OCI-LY1 (cell line): ENCODE measurements at regions not wholly inside any gene's neighbourhood (a gene's known extent, or its start where the extent isn't known, plus 50 kb on each side); places are given as distances from the start of the nearest gene placed in this dataset.
A peak's percentile ranks its signal among the peaks of the same experiment; 100 is the strongest.

ENCODE experiments used
- H2AFZ ChIP-seq: fragments of 200-600 bp; sonication (generic), shearing (Covaris generic); 2 replicates; pipeline ENCODE4 v1.6.0; 2014; ENCODE audit warnings: antibody characterized with exemption, mild to moderate bottlenecking, low read length
- H3F3A ChIP-seq: fragments of 200-600 bp; sonication (generic), shearing (Covaris generic); 2 replicates; pipeline ENCODE4 v1.6.0; 2014; ENCODE audit warnings: mild to moderate bottlenecking, antibody characterized with exemption, low read length, moderate library complexity; ENCODE audit not compliant: insufficient read depth
- H3K27ac ChIP-seq: fragments of 200-600 bp; sonication (generic); 2 replicates; pipeline ENCODE4 v1.5.1; 2014; ENCODE audit warnings: low read length, mixed run types, mild to moderate bottlenecking, low read depth; ENCODE audit not compliant: poor library complexity, severe bottlenecking
- H3K27me3 ChIP-seq: fragments of 200-600 bp; sonication (generic); 2 replicates; pipeline ENCODE4 v1.6.0; 2014; ENCODE audit warnings: antibody characterized with exemption, mild to moderate bottlenecking, low read length, moderate library complexity; ENCODE audit not compliant: insufficient read depth
- H3K36me3 ChIP-seq: fragments of 200-600 bp; sonication (generic); 2 replicates; pipeline ENCODE4 v1.6.1; 2014; ENCODE audit warnings: mild to moderate bottlenecking, antibody characterized with exemption, low read length, moderate library complexity, mixed read lengths; ENCODE audit not compliant: insufficient read depth
- H3K4me1 ChIP-seq: fragments of 200-600 bp; sonication (generic); 2 replicates; pipeline ENCODE4 v1.5.1; 2014; ENCODE audit warnings: mild to moderate bottlenecking, low read length, moderate library complexity; ENCODE audit not compliant: insufficient read depth, severe bottlenecking
- H3K4me2 ChIP-seq: fragments of 200-600 bp; sonication (generic), shearing (Covaris generic); 2 replicates; pipeline ENCODE4 v1.6.1; 2014; ENCODE audit warnings: low read length
- H3K4me3 ChIP-seq: fragments of 200-600 bp; sonication (generic); 2 replicates; pipeline ENCODE4 v1.5.1; 2014; ENCODE audit warnings: low read length, low read depth, mild to moderate bottlenecking, mixed read lengths; ENCODE audit not compliant: poor library complexity, severe bottlenecking
- H3K79me2 ChIP-seq: fragments of 200-600 bp; shearing (Covaris generic); 2 replicates; pipeline ENCODE4 v1.6.1; 2016; ENCODE audit warnings: mixed run types, low read length, mixed read lengths; ENCODE audit not compliant: insufficient read depth
- H3K9ac ChIP-seq: fragments of 200-600 bp; sonication (generic), shearing (Covaris generic); 2 replicates; pipeline ENCODE4 v1.6.1; 2014; ENCODE audit warnings: mild to moderate bottlenecking, low read length, mixed read lengths
- H3K9me2 ChIP-seq: fragments of 200-600 bp; sonication (generic), shearing (Covaris generic); 2 replicates; pipeline ENCODE4 v1.6.1; 2014; ENCODE audit warnings: low read depth, mild to moderate bottlenecking, low read length, mixed read lengths
- H3K9me3 ChIP-seq: fragments of 200-600 bp; shearing (Covaris generic); 2 replicates; pipeline ENCODE4 v1.6.1; 2014; ENCODE audit warnings: low read length, mixed read lengths
- H4K20me1 ChIP-seq: fragments of 200-600 bp; sonication (generic), shearing (Covaris generic); 2 replicates; pipeline ENCODE4 v1.6.0; 2016; ENCODE audit warnings: mild to moderate bottlenecking, low read length; ENCODE audit not compliant: insufficient read depth
- CTCF ChIP-seq: fragments of 200-600 bp; sonication (generic), shearing (Covaris generic); IDR thresholded peaks from 2 replicates; pipeline ENCODE4 v1.5.1; 2017; ENCODE audit warnings: mild to moderate bottlenecking, antibody characterized with exemption, low read length, moderate library complexity, mixed read lengths
- EZH2 ChIP-seq: fragments of 200-600 bp; sonication (generic), shearing (Covaris generic); IDR thresholded peaks from 2 replicates; pipeline ENCODE4 v1.8.0; 2017; ENCODE audit warnings: borderline replicate concordance, mixed run types, mild to moderate bottlenecking, antibody characterized with exemption, low read length, moderate library complexity, mixed read lengths

- H3K79me2 ChIP-seq: no peaks in the 10 kb centered on the region
- no peak overlapping the region for H3K9ac ChIP-seq
- no peak overlapping the region for H3K4me2 ChIP-seq
- no peaks in the 10 kb centered on the region for H3F3A ChIP-seq
- H3K27ac ChIP-seq: no peak overlapping the region
- H3K4me3 ChIP-seq: no peak overlapping the region
- TF ChIP-seq EZH2: no peak
- TF ChIP-seq CTCF: no peak
- H3K27me3 ChIP-seq: no peaks in the 10 kb centered on the region; the same call in 1 of the 2 replicates
- no peaks in the 10 kb centered on the region for H3K36me3 ChIP-seq
- H3K9me2 ChIP-seq: no peaks in the 10 kb centered on the region
- H3K9me3 ChIP-seq: peaks cover 3% of the 10 kb centered on the region; the same call in 1 of the 2 replicates
- H2AFZ ChIP-seq: no peak overlapping the region
- no peaks in the 10 kb centered on the region for H3K4me1 ChIP-seq
- H4K20me1 ChIP-seq: no peaks in the 10 kb centered on the region
Observed at GRCh38 chr14:104339829-104340228, 201.4 kb downstream of the KIF26A start.

- H3K27ac ChIP-seq: no peak overlapping the region
- H3K9me2 ChIP-seq: no peaks in the 10 kb centered on the region
- peak; percentile 33; the same call in 1 of the 2 replicates for TF ChIP-seq CTCF
- no peak for TF ChIP-seq EZH2
- no peaks in the 10 kb centered on the region for H3K36me3 ChIP-seq
- H3K4me3 ChIP-seq: no peak overlapping the region
- no peak overlapping the region for H2AFZ ChIP-seq
- no peaks in the 10 kb centered on the region for H3K79me2 ChIP-seq
- H3K27me3 ChIP-seq: peaks cover 7% of the 10 kb centered on the region; the same call in 1 of the 2 replicates
- H3K9me3 ChIP-seq: peaks cover 3% of the 10 kb centered on the region; the same call in 1 of the 2 replicates
- H3K4me2 ChIP-seq: no peak overlapping the region
- H4K20me1 ChIP-seq: no peaks in the 10 kb centered on the region
- no peaks in the 10 kb centered on the region for H3K4me1 ChIP-seq
- no peak overlapping the region for H3K9ac ChIP-seq
- no peaks in the 10 kb centered on the region for H3F3A ChIP-seq
Observed at GRCh38 chr14:104341532-104342434, 203.4 kb downstream of the KIF26A start.

- H3K27me3 ChIP-seq: peaks cover 7% of the 10 kb centered on the region; the same call in 1 of the 2 replicates
- H3K4me2 ChIP-seq: no peak overlapping the region
- H3K9me3 ChIP-seq: peaks cover 3% of the 10 kb centered on the region; the same call in 1 of the 2 replicates
- H3F3A ChIP-seq: no peaks in the 10 kb centered on the region
- no peak for TF ChIP-seq EZH2
- no peaks in the 10 kb centered on the region for H4K20me1 ChIP-seq
- H3K79me2 ChIP-seq: no peaks in the 10 kb centered on the region
- no peaks in the 10 kb centered on the region for H3K9me2 ChIP-seq
- no peak overlapping the region for H3K9ac ChIP-seq
- H3K4me3 ChIP-seq: no peak overlapping the region
- no peaks in the 10 kb centered on the region for H3K36me3 ChIP-seq
- no peak overlapping the region for H3K27ac ChIP-seq
- no peak overlapping the region for H2AFZ ChIP-seq
- H3K4me1 ChIP-seq: no peaks in the 10 kb centered on the region
Observed at GRCh38 chr14:104342435-104343293, 204.3 kb downstream of the KIF26A start.
